AG09319 (cell line): ENCODE measurements at regions not wholly inside any gene's neighbourhood (a gene's known extent, or its start where the extent isn't known, plus 50 kb on each side); places are given as distances from the start of the nearest gene placed in this dataset.

Experiments used
- DNase-seq: peaks from one replicate; pipeline ENCODE4 v3.0.0-alpha.2; 2010; ENCODE audit warnings: low read depth; ENCODE audit errors: extremely low read depth
- CTCF ChIP-seq: IDR thresholded peaks from 2 replicates; pipeline ENCODE4 v1.5.1; 2011; ENCODE audit warnings: low read depth, mild to moderate bottlenecking, inconsistent platforms, low read length, moderate library complexity

GRCh38 chr1:219792337-219793021 is 135.9 kb downstream of the SLC30A10 start:
- peak; percentile 74 for DNase-seq

GRCh38 chr1:219791766-219792165 is 136.6 kb downstream of the SLC30A10 start:
- no peak for DNase-seq
- TF ChIP-seq CTCF: no peak

More at GRCh38 chr1:219792337-219793021, 135.9 kb downstream of the SLC30A10 start:
- TF ChIP-seq CTCF: no peak

- TF ChIP-seq CTCF: no peak
- no peak for DNase-seq
These were observed 137.3 kb downstream of the SLC30A10 start for GRCh38 chr1:219790834-219791615.

- TF ChIP-seq CTCF: no peak
- DNase-seq: no peak
These were observed 139.7 kb downstream of the SLC30A10 start for GRCh38 chr1:219788700-219789099.

GRCh38 chr1:219788091-219788490 is 140.3 kb downstream of the SLC30A10 start:
- TF ChIP-seq CTCF: no peak
- no peak for DNase-seq

GRCh38 chr1:219784660-219785381 is 143.5 kb downstream of the SLC30A10 start:
- no peak for TF ChIP-seq CTCF
- no peak for DNase-seq
